ENCODE measurements at regions not wholly inside any gene's neighbourhood (a gene's known extent, or its start where the extent isn't known, plus 50 kb on each side); places are given as distances from the start of the nearest gene placed in this dataset.
"Not testable (repeated sequence)": the region's sequence is repeated elsewhere in the genome, so short reads cannot be mapped to it uniquely, and the experiment has no call there.

DNA sequence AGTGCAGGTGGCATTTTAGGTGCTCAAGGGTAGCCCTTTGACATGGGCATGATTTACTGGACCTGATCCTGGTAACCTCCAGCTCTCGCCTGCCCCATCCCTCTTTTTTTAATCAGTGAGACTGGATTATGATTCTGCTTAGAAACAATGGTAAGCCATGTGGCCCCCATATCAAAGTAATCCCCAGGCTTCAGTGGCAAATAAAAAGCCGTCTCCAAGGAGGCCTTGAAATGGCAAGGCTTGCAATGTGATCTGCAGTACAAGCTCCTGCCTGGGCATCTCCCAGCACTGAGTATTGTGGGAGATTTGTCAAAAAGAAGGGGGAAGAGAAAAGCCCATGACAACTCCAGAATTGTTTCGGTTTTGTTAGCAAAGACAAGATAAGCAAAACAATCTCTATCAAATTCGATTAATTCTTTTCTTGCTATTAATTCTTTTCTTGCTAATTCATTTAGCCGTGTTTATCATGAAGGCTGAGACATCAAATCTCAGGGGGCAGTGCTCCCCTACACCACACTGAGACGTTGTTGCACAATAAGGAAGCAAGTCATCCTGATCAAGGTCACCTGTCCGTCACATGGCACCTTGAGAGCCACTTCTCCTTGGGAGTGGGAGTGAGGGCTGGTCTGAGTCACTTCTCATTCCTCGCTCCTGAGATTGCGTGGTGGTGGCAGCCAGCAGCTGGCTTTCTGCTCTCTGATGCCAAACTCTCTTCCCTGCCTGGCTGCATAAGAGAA is 312.7 kb upstream of the GATB start:
- intact Hi-C loops (cut with micrococcal nuclease): no loop called here

DNA sequence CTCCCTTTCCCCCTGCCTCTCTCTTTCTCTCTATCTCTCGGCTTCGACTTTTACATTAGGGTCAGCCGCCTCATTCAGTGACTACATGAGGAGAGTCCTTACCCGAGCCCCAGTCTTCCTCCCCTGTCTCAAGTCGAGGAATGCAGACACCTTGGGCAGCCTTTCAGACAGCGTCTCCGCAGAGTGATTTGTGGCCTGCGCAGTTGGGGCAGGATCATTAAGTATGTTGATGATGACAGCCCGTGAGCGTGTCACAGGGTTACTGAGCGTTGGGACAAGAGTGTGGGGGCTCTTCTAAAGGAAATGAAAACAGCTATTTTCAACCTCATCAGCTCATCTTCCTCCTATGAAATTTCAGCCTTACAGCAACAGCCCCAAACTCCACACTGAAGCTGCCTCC is 312.1 kb upstream of the GATB start:
- intact Hi-C loops (cut with micrococcal nuclease): no loop called here

DNA sequence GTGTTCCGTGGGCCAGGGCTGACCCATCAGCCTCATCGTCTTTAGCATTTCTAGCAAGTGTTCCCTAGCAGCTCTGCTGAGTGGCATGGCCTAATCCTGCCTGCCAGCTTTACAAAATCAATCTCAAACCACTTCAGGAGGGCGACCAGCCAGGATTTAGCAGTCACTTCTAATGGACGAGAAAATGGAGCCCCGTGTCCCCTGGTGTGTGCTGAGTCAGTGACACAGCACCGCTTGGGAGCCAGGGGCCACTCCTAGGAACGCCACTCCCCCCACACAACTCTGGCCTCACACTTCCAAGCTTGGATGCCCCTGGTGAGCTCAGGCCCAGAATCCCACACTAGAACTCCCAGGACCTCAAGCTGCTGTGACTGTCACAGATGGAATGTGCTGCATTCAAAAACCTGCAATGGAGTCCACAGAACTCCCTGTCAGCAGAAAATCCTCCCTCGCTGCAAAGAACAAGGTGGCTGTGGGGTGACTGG is 311.2 kb upstream of the GATB start:
- intact Hi-C loops (cut with micrococcal nuclease): no loop called here

DNA sequence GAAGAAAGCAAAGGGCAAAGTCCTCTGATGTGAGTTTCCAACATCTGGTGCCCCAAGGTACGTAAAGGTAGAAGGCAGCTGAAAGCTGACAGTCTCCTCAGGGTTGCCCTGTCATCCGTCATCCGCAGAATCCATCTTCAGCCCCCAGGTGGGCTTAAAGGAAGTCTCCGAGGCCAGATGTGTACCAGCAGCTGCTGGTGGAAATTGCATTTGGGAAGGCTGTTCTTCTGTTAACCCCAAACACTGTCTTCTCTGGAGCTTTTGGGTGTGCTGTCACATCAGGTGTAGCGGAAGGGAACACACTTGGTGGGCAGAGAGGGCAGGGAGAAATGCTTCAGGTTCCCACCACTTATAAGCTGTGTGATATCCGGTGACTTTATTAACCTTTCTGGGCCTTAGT is 310.0 kb upstream of the GATB start:
- intact Hi-C loops (cut with micrococcal nuclease): no loop called here

DNA sequence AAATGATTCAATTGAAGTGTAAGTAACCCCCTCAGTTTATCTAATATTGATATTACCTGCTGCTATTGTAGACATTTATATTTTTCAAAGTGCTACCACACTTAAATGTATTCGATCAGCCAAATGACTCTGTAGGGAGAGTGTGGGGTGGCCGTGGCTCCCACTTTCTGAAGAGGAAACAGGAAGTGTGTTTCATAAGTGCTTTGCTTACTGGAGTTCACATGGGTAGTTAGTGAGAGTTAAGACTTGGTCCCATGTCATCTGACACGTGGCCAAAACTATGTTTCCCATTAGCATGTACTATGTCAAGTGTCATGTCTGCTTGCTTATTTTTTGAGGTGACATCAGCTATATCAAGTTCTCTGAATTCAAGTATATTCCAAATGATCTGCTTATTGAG is 308.1 kb upstream of the GATB start:
- intact Hi-C loops (cut with micrococcal nuclease): loop anchor here (10.0 kb wide), 1 partner anchor 186 kb away; no protein-coding TSS in a partner anchor

DNA sequence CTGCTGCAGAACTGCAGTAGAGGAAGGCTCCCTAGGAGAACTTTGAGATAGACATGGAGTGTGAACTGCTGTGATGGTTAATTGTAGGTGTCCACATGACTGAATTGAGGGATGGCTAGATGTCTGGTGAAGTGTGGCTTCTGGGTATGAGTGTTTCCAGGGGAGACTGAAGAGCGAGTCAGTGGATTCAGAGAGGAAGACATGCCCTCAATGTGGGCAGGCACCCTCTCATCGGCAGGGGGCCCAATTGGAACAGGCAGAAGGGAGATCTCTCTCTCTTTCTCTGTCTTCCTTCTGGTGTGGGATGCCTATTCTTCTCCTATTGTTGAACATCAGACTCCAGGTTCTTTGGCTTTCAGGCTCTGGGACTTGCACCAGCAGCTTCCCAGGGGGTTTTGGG is 304.7 kb upstream of the GATB start:
- intact Hi-C loops (cut with micrococcal nuclease): loop anchor here (10.0 kb wide), 1 partner anchor 189 kb away; no protein-coding TSS in a partner anchor

DNA sequence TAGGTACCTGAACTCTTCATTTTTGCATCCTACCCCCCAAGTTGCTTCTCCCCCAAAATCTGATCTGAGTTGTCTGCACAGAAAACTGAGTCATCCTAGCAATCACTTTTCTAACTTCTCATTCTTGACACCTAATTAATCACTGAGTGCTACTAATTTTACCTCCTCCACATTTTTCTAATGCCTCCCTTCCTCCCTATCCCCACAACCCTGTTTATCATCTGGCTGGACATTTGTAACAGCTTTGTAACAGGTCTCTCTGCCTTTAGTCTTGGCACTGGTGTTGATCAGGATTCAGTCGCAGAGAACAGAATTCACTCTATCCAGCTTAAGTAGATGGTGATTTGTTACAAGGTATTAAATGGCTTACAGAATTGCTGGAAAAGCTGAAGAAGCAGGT is 303.9 kb upstream of the GATB start:
- intact Hi-C loops (cut with micrococcal nuclease): loop anchor here (1.0 to 10.0 kb wide), 7 partner anchors 15 to 702 kb away; no protein-coding TSS in a partner anchor

DNA sequence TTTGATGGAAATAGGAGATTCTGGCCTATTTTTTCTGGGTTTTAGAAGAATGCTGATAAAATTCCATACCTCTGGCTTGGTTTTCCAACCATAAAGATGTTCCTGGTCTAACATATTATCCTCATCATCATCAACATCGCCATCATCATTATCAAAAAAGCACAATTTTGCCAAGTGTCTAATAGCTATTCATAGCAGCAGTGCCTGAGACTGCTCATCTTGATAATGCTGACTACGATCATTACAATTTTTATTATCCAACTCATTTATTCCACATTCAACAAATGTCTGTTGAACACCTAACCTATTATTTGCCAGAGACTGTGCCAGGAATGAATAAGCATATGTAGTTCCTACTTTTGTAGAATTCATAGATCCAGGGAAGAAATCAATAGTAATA is 303.5 kb upstream of the GATB start:
- intact Hi-C loops (cut with micrococcal nuclease): loop anchor here (1.0 to 10.0 kb wide), 7 partner anchors 15 to 702 kb away; no protein-coding TSS in a partner anchor

DNA sequence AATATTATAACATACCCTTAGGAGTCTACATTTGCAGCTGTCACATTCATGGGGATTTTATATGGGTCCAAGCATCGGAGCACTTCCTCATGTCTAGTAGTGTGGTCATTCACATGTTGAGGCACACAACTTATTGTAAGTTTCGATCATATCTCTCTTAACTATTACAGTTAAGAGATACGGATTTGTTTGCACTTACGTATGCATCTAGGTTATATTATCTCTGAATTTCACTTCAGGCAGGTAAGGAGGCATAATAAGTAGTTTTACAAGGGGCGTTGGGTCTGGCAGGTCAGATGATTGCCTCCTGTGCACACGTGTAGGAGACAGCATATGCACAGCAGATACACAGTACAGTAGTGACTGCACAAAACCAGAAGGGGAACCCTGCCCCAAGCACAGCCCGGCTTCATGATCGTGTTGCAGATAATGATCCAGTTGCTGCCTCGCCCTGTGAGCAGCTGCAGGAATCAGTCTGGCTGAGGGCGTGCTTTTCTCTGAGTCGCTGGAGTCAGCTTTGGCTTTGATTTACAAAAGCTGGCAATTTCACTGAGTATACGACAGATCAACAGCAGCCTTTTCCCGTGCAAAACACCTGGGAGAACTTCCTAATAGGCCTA is 302.9 kb upstream of the GATB start:
- intact Hi-C loops (cut with micrococcal nuclease): loop anchor here (1.0 to 10.0 kb wide), 7 partner anchors 16 to 701 kb away; no protein-coding TSS in a partner anchor

DNA sequence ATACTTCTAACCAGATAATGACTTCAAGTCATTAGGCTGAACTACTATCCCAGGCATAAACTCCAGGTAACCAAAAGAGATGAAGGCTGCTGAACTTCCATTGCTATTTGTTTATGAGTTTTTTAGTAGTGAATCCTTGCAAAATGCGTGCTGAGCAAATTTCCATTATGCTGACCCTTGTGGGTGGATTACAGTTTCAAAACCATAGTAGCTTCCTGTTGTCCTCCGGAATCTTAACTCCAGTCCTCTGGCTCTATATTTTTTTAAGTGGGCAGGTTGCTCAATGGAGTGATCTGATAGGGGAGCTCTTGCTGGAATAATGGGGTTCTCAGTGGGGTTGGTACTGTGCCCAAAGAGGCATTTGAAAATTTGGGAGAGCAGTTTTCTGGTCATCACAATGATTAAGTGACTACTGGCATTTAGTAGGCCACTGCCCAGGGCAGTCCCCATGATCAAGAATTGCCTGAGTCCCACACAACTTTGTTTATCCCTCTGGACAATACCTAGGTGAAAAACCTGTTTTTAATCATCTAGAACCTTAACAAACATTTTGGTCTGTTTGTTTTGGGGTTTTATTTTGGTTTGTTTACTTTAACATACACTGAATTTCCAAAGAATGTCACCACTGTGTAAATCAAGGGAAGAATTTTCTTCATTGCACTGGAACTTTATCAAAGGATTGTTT is 302.3 kb upstream of the GATB start:
- intact Hi-C loops (cut with micrococcal nuclease): loop anchor here (5.0 to 10.0 kb wide), 5 partner anchors 51 to 701 kb away; no protein-coding TSS in a partner anchor

DNA sequence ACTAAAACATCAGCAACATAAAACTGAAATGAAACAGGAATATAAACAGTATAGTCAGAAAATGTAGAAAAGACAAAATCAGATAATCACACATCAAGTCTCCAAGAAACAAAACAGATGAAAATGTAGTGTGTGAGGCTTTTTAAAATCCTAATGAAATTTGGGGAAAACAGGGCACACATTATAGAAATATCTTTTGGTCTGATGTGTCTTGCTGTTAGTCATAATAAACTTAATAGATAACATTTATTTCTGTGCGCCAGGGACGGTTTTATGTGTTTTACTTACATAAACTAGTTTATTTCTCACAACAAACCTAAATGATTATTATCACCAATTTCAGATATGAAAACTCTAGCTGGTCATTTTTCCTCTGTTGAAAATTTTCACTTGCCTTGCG is 293.9 kb upstream of the GATB start:
- intact Hi-C loops (cut with micrococcal nuclease): no loop called here

DNA sequence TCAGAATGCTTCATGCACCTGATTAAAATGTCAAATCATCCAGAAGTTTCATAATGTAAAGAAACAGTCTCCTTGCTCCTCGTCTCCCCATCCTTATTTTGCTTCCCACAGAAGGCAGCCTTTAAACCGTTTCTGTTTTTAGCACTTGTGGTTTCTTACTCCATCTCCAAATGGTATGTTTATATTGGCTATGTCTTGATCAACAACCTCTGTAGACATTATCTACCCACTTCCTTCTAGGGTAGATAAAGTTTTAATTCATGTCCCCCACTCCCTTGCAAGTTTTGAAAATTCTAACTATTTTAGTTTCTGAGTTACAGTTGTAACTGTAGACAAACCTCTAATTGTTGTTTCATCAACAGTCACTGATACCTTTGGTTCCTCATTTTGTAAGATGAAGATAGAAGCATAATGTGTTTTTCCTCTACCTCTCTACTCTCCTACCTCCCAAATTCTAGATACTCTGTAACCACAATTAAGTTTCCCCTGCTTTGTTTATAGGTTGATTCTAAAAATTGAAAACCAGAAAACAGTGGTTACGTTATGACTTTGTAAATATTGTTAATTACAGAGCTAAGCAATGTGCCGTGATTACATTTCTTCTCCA is 291.7 kb upstream of the GATB start:
- intact Hi-C loops (cut with micrococcal nuclease): no loop called here

DNA sequence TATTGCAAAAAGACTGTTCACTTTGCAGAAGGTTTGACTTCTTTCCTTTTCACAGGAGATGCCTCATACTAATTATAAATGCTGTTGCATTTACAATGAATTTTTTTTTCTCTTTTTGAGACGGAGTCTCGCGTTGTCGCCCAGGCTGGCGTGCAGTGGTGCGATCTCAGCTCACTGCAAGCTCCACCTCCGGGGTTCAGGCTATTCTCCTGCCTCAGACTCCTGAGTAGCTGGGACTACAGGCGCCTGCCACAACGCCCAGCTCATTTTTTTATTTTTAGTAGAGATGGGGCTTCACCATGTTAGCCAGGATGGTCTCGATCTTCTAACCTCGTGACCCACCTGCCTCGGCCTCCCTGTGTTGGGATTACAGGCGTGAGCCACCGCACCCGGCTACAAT is 290.5 kb upstream of the GATB start:
- intact Hi-C loops (cut with micrococcal nuclease): not testable (repeated sequence)

DNA sequence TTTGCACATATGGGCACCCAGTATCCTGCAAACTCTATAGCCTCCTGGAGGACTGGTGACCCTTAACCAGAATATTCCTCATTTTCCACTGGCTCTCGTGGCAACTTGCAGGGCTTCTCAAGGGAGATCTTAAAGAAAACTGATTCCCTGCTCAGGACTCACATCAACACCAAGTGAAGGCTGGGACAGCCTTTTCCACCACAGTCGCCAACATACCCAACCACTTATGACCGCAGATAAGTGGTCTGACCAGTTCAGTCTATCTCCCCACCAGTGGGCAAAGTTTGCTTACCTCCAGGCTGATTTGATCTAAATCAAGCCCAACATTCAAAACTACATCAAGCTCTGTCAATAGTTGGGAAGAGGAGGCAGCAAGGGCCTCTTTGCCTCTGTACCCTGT is 289.3 kb upstream of the GATB start:
- intact Hi-C loops (cut with micrococcal nuclease): no loop called here

DNA sequence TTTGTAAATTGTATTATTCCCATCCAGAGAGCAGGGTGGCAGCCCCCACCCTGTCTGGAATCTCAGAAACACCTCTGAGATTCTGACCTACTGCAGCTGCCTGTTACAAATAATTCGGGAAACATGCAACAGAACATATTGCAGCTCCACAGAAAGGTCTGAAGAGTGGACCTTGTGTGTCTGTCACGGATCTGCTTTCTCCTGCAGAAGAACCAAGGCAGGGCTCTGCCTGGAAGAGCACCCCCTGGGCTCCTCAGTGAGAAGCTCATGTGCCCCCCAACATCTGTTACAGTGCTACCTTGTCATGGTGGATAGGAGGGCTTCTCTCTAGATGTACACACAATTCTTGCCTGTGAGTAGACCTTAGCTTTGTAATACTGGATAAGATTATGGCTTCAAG is 286.6 kb upstream of the GATB start:
- intact Hi-C loops (cut with micrococcal nuclease): no loop called here

DNA sequence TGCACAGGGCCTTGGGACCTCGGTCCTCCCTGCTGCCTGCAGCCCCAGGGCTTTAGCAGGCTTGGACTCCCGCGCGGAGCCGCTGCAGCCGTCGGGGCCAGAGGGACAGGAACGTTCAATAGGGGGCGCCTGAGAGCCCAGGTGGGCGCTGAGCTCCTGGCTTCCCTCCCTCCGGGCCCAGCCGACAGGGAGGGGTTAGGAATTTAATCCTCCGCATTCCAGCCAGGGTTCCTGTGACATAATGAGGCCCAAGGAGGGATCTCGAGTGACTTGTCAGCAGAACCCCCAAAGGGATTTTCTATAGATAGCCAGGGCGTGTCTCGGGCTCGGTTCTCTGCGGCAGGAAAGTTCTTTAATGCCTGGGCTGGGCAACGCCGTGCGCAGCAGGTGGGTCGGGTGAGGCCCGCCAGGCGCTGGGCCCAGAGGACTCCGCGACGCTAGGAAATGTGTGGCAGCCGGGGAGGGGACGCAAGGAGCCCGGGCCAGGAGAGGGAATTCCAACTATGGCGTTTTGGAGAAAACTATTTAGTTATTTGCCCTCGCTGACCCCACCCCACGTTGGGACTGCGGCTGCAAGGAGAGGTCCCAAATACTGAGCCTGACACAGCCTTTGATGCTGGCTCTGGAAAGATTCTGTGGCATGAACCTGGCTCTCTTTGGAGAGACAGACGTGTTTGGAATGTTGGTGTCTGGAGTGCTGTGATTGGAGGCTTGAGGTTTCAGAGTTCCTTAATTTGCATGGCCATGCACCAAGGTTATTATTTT is 285.2 kb upstream of the GATB start:
- intact Hi-C loops (cut with micrococcal nuclease): no loop called here

DNA sequence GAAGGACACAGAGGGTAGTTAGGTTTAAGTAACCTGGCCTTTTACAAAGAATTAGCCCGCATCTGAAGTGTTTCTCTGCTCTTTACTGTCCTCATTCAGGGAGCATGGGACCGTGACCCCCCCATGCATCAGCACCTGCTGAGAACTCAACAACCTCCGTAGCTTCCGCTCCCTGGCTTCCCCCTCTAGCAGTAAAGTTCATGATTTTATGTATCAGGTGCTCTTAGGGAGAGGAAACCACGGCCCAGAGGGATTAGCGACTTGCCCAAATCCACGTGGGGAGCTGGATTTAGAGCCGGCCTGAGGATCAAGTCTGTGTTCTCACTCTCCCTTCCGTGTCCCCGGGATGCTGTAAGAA is 284.6 kb upstream of the GATB start:
- intact Hi-C loops (cut with micrococcal nuclease): no loop called here

DNA sequence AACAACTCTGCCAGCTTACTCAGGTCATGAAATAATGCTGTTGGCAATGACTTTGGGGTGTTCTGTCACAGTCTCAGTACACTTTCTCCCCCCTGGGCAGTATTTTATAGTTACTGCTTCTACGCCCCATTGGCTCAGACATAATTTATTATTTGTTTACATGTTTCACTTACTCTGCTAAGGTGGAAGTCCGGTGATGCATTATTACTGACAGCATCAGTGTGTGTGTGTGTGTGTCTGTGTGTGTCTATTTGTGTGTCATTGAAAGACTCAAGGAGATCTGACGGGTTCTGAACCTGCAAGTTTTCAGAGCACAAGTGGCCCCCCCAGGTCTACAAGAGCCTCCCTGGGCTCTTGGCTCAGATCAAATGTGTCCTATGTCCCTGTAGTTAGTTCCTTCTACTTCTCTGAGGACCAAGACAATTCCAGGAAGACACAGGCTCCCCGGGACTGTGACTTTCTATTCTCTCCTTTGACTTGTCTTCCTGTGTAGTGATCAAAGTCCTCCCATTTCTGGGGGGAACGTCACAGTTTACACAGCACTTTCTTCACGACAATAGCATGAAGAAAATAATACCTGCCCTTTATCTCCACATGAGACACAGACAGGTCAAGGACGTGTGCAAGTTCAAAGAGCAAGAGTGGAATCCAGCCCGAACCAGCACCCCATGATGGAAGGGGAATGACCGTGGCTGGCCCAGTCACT is 283.7 kb upstream of the GATB start:
- intact Hi-C loops (cut with micrococcal nuclease): no loop called here

DNA sequence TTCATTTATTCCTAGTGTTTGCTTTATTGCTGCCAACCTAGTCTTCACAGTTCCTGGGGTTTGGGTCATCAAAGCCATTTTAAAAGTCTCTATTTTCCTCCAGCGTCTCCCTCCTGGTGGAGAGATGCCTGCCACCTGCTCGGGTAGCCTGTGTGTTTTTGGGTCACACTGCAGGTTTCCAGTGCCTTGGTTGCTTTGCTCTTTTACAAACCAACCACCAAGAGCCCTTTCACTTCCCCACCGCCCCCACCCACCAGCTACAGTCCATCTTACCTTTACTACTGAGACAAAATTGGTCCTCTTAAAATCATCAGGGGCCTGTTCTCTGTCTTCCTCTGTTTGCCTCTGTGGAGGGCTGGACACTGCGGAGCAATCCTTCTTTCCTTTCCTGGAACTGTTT is 280.5 kb upstream of the GATB start:
- intact Hi-C loops (cut with micrococcal nuclease): no loop called here

DNA sequence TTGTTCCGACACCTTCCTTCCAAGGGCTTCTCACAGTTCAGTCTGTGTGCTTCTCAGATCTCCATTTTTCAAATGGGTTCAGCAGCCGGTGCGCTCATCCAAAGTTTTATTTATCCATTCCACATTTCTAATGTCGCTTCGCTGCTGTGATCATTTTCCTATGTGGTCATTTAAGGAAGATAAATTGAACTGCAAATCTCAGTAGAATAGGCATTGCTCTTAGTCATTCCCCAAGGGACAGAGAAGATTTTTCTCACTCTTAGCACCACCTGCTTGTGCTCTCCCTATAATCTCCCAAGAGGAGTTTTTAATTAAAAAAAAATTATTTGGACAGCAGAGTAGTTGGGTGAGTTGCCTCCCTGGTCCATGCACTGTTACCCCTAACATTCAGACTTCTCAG is 278.9 kb upstream of the GATB start:
- intact Hi-C loops (cut with micrococcal nuclease): no loop called here
